Adipocyte (in vitro differentiated cells): ENCODE measurements at regions not wholly inside any gene's neighbourhood (a gene's known extent, or its start where the extent isn't known, plus 50 kb on each side); places are given as distances from the start of the nearest gene placed in this dataset.
"Not testable (repeated sequence)": the region's sequence is repeated elsewhere in the genome, so short reads cannot be mapped to it uniquely, and the experiment has no call there.

Experiments
- DNase-seq: peaks from one replicate; pipeline ENCODE4 v3.0.0-alpha.2; 2015; ENCODE audit warnings: low read depth
- H3K27me3 ChIP-seq: replicated peaks from 2 replicates; pipeline ENCODE4 v1.7.0; 2013; ENCODE audit warnings: mild to moderate bottlenecking, low read length, moderate library complexity; ENCODE audit not compliant: control insufficient read depth, insufficient read depth
- H3K36me3 ChIP-seq: 2 replicates; pipeline ENCODE4 v1.7.0; 2013; ENCODE audit warnings: low read length, mild to moderate bottlenecking, moderate library complexity; ENCODE audit not compliant: control insufficient read depth, insufficient read depth, severe bottlenecking
- H3K4me1 ChIP-seq: 2 replicates; pipeline ENCODE4 v1.7.0; 2013; ENCODE audit warnings: mild to moderate bottlenecking, low read length, moderate library complexity; ENCODE audit not compliant: control insufficient read depth, insufficient read depth
- H3K4me3 ChIP-seq: 2 replicates; pipeline ENCODE4 v1.7.0; 2013; ENCODE audit warnings: mild to moderate bottlenecking, low read length, moderate library complexity
- H3K9ac ChIP-seq: 2 replicates; pipeline ENCODE4 v1.7.0; 2013; ENCODE audit warnings: mild to moderate bottlenecking, low read length, moderate library complexity
- H3K9me3 ChIP-seq: 2 replicates; pipeline ENCODE4 v1.7.0; 2013; ENCODE audit warnings: mild to moderate bottlenecking, low read length, moderate library complexity; ENCODE audit not compliant: control insufficient read depth

DNA sequence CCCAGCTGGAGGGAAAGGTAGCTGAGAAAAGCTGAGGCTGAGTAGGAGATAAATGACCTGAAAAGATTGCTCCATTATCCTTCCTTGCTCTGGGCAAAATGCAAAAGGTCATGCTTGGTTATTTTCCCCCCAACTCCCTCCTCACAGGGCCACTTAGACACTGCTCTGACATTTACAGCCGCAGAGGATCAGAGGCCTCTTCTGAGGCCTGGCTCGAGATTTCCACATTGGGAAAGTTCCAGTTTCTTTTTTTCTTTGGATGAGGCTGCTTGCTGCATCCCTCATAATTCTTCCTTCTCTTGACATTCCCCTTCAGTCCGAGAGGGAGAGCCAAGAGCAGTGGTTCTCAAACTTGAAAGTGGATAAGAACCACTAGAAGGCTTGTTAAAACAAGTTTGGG is 60.1 kb upstream of the HSPA9 start:
- Histone ChIP-seq H3K4me1 (peaks cover 3% of the 10 kb centered on the region), H3K9ac (no peak overlapping the region), H3K4me3 (no peak overlapping the region), H3K36me3 (no peaks in the 10 kb centered on the region), H3K27me3 (no peaks in the 10 kb centered on the region), H3K9me3 (no peaks in the 10 kb centered on the region)
- DNase-seq = peak; percentile 65

- not testable (repeated sequence) for H3K9ac ChIP-seq, H3K27me3 ChIP-seq, H3K9me3 ChIP-seq, H3K36me3 ChIP-seq, H3K4me1 ChIP-seq, DNase-seq, H3K4me3 ChIP-seq
These were observed 59.6 kb upstream of the HSPA9 start for GRCh38 chr5:138634804-138635203.

DNA sequence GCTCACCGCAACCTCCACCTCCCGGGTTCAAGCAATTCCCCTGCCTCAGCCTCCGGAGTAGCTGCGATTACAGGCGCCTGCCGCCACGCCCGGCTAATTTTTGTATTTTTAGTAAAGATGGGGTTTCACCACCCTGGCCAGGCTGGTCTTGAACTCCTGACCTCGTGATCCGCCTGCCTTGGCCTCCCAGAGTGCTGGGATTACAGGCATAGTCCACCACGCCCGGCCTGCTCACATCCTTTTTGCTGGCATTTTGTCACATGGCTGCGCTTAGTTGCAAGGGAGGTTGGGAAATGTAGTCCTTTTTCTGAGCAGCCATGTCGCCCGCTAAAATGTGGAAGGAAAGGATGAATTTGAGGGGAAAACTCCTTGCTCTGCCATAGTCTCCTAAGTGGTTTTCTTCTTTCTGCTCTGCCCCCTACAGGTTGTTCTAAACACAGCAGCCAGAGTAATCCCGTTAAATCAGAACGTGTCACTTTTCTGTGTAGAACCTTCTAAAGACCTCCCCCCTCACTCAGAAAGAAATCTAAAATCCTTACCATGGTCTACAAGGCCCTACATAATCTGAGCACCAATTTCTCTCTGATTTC is 57.8 kb upstream of the HSPA9 start:
- DNase-seq = peak; percentile 68

DNA sequence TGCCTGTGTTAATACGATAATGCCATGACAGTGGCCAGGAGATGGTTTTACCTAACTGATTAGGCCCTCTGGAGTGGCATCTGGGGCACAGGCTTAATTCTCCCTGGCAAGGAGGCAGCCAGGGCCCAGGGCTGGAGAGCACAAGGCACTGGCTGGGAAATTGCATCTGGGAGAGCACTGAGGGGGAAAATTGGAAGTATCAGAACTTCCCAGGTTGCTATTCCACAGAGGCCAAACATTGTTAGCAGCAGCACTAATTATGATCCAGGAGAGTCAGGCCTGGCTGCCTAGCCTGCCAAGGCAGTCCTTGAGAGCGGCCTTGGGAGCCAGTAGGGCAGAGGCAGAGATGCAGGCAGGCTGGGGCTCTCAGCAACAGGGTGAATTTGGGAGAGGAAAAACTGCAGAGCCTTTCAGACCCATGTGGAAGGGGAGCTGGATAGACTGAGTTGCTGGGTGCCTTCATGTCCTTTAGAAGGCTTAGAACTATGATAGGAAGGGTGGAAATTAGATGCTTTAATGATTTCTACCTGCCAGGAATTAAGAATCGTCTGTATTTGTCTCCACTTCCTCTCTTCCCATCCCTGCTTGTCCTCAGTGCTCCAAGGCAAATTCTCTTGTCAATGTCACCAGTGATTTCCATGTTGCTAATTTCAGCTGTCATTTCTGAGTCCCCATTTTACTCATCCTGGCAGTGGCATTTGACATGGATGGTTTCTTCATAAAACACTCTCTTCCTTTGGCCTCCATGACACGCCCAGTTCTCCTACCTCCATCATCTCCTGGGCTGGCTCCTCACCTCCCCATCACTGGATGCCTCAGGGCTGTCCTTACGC is 56.1 kb upstream of the HSPA9 start:
- H3K9ac ChIP-seq = no peak overlapping the region
- H3K9me3 ChIP-seq = no peaks in the 10 kb centered on the region
- no peak overlapping the region for H3K4me3 ChIP-seq
- no peak for DNase-seq
- H3K36me3 ChIP-seq = no peaks in the 10 kb centered on the region
- H3K27me3 ChIP-seq = no peaks in the 10 kb centered on the region
- peaks cover 3% of the 10 kb centered on the region for H3K4me1 ChIP-seq

More for the DNA sequence above, 57.8 kb upstream of the HSPA9 start:
- Histone ChIP-seq H3K9ac (no peak overlapping the region), H3K9me3 (no peaks in the 10 kb centered on the region), H3K4me3 (no peak overlapping the region), H3K4me1 (peaks cover 3% of the 10 kb centered on the region), H3K27me3 (no peaks in the 10 kb centered on the region), H3K36me3 (no peaks in the 10 kb centered on the region)

GRCh38 chr5:138629392-138629791 is 54.2 kb upstream of the HSPA9 start:
- H3K36me3 ChIP-seq = no peaks in the 10 kb centered on the region
- no peaks in the 10 kb centered on the region for H3K9me3 ChIP-seq
- H3K4me1 ChIP-seq = no peaks in the 10 kb centered on the region
- no peaks in the 10 kb centered on the region for H3K27me3 ChIP-seq
- H3K9ac ChIP-seq = no peak overlapping the region
- no peak overlapping the region for H3K4me3 ChIP-seq
- no peak for DNase-seq

DNA sequence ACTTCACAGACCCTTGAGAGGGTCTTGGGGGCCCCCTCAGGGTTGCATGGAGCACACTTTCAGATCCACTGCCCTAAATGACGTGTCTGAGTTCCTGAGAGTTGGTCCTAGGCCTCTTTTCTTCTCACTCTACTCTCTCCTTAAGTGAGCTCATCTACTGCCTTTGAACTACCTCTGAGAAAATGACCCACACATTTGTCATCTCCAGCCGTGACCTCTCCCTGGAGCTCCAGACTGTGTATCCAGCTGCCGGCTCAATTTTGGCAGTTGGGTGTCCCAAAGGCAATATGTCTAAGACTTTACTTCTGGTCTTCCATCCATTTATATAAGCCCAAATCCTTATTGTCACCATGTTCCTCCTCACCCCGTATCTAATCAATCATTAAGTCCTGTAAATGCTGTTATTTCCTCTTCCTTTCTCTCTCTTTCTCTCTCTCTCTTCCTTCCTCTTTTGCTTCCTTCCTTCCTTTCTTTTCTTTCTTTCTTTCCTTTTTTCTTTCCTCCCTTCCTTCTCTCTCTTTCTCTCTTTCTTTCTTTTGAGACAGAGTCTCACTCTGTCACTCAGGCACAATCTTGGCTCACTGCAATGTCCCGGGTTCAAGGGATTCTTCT is 51.2 kb upstream of the HSPA9 start:
- Histone ChIP-seq H3K4me1 (peaks cover 4% of the 10 kb centered on the region), H3K36me3 (no peaks in the 10 kb centered on the region), H3K4me3 (no peak overlapping the region), H3K9me3 (no peaks in the 10 kb centered on the region), H3K27me3 (no peaks in the 10 kb centered on the region), H3K9ac (no peak overlapping the region)
- no peak for DNase-seq

DNA sequence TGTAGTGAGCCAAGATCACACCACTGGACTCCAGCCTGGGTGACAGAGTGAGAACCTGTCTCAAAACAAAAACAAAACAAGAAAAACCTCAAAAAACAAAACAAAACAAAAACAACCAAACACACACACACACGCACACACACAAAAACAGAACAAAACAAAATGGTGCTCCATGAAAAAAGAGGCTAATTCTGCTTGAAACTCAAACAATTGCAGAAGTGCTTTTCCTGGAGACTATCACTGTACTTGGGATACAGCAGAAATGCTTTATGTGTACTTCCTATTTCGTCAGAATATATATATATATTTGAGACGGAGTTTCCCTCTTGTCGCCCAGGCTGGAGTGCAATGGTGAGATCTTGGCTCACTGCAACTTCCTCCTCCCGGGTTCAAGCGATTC is 49.9 kb upstream of the HSPA9 start:
- H3K4me1 ChIP-seq = peaks cover 4% of the 10 kb centered on the region
- no peaks in the 10 kb centered on the region for H3K9me3 ChIP-seq
- H3K4me3 ChIP-seq = no peak overlapping the region
- DNase-seq = no peak
- no peak overlapping the region for H3K9ac ChIP-seq
- H3K27me3 ChIP-seq = no peaks in the 10 kb centered on the region
- H3K36me3 ChIP-seq = no peaks in the 10 kb centered on the region
